NCI-H2107 treated with DMSO at 0.1 percent for 48 hours (cell line): ENCODE measurements at regions not wholly inside any gene's neighbourhood (a gene's known extent, or its start where the extent isn't known, plus 50 kb on each side); places are given as distances from the start of the nearest gene placed in this dataset.
A peak's percentile ranks its signal among the peaks of the same experiment; 100 is the strongest.

Experiments used
- DNase-seq: peaks from one replicate; lab custom pipeline; 2025; ENCODE audit not compliant: unreplicated experiment; lab: John Stamatoyannopoulos, UW

DNA sequence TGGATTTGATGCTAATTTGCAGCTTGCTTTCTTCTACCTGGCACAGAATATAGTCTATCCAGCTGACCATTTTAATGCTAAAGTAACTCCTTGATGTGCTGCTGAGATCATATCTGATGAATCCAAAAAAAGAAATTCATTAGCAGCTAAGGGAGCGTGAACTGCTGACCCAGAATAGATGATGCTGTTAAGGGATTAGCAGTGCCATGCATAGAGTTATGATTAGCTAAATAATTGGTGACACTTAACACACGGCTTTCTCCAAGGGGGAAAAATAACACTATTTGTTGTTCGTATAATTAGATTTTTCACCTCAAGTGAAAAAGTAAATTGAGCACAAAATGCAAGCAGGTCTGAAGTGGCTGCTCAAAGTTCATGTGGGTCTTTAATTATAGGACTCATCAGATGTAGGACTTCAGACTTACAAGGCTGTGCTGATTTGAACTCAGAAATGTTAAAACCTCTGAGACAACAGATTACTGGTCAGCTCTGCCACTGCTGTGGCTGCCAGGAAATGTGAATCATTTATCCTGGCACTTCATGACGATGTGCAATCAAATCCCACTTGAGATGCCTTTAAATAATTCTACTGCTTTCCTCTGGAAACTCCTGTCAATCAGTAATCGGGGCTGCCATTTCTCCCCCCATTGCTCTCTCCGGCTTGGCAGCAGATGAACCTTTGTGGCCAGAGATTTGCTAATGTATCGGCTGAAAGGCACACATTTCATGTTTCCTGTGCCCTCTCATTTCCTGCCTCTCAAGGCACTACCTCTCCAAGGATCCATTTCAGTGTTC is 291.6 kb upstream of the C9orf72 start:
- DNase-seq: no peak

DNA sequence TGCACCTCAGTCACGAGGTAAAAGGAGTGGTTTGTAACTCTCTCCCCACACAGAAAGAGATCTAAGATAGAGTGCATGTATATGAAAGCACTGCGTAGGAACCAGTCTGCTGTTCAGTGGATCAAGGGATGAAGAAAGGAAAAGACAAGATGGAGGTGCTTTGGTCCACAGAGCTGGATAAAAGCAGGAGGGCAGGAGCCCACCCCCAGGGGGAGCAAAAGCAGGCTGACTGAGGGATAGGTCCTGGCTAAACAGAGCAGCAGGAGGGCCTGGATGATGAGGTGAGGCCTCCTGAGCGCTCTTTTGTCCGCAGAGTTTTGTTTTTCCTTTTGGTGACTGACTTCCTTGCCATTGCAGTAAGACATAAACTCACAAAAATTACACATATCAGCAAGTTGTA is 293.5 kb upstream of the C9orf72 start:
- no peak for DNase-seq

- DNase-seq: no peak
These were observed 297.1 kb upstream of the C9orf72 start for GRCh38 chr9:27870404-27870803.

DNA sequence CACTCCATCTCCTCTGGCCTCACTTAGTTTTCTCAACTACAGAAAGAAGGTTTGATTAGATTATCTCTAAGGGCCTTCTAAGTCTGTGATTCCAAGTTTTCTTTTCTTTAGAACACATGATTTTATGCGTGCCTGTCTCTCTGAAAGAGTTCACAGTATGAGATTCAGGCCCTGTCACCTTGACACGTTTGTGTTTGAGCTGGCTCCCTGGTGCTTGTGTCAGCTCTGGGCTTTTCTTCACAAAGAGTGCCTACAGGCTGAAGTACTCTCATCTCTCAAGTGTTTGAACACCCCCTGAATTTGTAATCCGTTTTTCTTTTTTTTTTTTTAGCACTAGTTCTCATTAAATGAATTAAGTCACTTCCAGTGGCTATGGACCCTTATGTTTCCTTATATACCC is 306.9 kb upstream of the C9orf72 start:
- DNase-seq: no peak

GRCh38 chr9:27880635-27881034 is 307.4 kb upstream of the C9orf72 start:
- DNase-seq: no peak

GRCh38 chr9:27888661-27889295 is 315.5 kb upstream of the C9orf72 start:
- no peak for DNase-seq

DNA sequence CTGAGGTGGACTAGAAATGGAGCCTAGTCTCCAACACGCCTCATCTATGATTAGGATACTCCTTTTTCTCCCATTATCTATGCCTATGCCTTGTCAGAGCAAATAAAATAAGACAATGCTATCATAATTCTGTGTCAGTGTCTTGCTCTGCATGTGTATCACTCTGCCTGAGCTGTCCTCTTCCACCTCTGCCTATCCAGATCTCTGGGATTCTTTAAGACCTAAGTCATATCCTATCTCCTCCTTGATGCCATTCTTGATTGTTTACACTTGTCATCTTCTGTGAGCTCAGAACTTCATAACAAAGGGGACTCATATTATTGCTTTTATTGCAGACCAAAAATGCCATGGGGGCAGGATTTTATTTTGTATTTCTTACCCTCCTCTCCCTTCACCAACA is 351.2 kb upstream of the C9orf72 start:
- DNase-seq: no peak

DNA sequence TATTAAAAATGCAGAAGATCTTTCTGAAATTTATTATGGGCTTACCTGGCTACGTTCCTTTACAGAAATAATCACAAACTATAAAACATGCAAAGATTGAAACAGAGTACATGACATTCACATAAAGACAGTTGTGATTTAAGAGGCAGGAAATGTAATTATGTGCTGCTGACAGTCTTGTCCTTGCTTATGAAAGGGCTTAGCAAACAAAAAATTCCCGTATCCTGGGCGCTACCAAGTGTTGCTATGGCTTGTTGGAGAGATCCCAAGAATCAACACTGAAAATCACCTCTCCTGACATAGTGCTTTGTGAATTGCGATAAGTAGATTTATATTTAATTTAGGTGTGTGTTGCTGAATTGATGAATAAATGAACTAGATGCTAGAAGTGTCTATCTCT is 352.5 kb upstream of the C9orf72 start:
- DNase-seq: no peak

DNA sequence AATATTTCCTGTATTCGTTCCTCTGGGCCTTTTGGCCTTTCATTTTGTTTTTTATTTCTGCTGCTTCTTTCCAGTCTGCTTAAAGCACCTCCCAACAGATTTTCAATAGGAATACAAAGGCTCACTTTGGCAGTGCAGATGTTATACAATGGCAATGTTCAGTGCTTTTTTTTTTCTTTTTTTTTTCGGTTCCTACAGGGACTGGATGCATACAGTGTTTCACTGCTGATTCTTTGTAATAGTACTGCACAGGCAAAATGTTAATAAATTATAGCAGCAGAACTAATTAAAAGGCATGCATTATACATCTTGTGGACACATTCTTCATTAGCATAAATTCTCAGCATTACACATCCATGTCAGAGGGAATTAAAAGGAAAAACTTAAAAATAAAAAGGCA is 356.6 kb upstream of the C9orf72 start:
- DNase-seq: no peak

GRCh38 chr9:27933210-27934025 is 360.1 kb upstream of the C9orf72 start:
- no peak for DNase-seq

DNA sequence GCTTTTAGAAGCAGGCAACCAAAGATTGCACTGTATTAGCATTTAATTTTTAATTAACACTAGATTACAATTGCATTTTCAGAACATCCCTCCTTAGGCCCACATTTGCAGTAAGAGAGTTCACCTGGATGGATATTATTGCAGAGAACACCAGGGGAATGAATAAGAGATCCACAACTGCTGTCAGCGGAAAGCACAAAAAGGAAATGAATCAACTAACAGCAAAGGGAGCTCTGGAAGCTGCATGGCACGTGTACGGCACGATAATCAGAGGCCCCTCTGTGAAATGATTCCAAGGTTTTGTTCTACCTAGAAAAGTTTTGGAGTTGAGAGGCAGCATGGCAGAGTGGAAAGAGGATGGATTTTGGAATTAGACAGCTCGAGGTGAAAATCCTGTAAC is 361.2 kb upstream of the C9orf72 start:
- no peak for DNase-seq

DNA sequence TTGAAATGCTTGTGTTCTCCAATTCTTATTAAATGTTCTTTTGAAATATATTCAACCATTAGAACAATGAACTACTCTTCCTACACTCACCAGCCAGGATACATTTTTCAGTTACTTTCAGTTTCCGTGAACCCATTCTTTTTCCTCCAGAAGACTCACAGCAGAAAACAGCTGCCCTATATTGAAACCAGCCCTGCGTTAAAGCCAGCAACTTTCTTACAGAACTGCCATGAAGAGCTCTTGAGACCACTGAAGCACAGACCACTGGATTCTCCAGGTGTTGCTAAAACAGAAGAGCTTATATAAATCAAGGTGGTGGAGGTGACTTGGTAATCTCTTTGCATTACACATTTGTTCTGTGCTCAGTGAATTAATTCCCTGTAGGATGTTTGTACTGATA is 365.9 kb upstream of the C9orf72 start:
- DNase-seq: no peak

- no peak for DNase-seq
These were observed 367.3 kb upstream of the C9orf72 start for GRCh38 chr9:27940535-27940934.

DNA sequence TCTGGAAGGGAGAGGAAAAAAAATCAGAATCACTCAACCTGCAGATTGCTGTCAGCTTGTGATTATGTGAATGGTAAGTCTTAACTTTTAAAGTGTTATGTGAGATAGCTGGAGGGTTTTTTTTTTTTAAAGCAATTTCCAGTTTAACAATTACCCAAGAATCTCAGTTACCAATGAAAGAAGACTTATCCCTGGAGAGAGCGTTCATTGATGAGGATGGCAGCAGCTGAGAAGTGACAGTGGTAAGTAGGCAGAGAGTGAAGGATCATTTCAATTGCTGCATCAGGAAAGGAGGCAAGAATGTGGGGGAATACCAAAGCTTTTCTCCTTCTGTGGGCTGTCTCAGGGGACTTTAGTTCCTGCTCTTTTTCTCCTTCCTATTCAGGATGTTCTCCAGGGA is 370.2 kb upstream of the C9orf72 start:
- no peak for DNase-seq

GRCh38 chr9:27945386-27945785 is 372.1 kb upstream of the C9orf72 start:
- DNase-seq: no peak

DNA sequence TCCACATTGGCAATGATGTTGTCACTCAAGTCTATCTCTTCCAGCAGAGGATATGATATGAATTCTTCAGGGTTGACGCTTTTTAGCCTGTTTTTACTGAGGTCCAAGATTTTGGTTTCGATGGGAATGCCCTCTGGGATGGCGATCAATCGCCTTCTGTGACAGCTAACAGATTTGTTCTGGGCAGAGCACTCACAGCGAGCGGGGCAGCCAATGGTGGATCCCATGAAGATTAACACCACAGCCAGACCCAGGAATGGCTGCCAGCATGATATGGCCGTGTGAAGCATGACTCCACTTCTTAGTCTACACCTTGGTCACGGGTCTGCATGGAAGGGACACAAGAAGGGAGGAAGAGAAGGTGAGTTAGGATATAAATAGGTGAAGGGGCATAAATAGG is 377.1 kb upstream of the C9orf72 start:
- DNase-seq: no peak

DNA sequence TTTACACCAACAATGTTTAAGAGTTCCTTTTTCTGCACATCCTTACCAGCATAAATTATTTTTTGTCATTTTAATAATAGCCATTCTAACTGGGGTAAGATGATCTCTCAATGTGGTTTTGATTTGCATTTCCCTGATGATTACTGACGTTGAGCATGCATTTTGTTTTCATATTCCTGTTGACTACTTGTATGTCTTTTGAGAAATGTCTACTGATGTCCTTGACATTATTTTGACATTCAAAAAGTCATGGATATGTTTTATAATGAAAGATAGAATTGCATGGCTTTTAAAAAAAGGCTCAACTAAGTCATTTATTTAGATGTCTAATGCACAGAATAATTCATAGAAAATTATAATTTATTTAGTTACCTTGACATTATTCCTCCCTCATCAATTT is 381.6 kb upstream of the C9orf72 start:
- DNase-seq: no peak

- DNase-seq: no peak
These were observed 390.6 kb upstream of the C9orf72 start for GRCh38 chr9:27963836-27964235.

- DNase-seq: no peak
These were observed 393.9 kb upstream of the C9orf72 start for GRCh38 chr9:27967210-27967609.

GRCh38 chr9:27977931-27978330 is 404.6 kb upstream of the C9orf72 start:
- no peak for DNase-seq

- DNase-seq: no peak
These were observed 412.4 kb upstream of the C9orf72 start for GRCh38 chr9:27985714-27986113.

DNA sequence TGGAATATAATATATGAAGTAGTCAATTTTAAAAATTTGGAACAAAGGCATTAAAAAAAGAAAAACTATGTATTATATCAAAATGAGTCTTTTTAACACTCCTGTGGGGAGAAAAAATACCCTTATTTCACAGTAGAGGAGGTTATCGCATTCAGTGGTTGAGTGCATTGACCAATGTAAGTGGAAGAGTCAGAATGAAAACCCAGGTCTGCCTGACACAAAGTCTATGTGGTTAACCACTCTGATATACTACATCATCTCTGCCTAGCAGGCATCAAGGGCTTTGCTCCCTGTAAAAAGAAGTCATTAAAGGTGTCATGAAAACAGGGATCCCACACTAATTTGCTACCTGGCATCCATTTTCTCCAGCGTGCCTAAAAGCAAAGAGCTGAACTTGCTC is 417.2 kb upstream of the C9orf72 start:
- peak; percentile 9 for DNase-seq
